GM23338 (cell line): ENCODE measurements at regions not wholly inside any gene's neighbourhood (a gene's known extent, or its start where the extent isn't known, plus 50 kb on each side); places are given as distances from the start of the nearest gene placed in this dataset.

Experiments
- ATAC-seq: fragments of 200-7000 bp; cut with Tn5 transposase; 3 replicates; pipeline ENCODE4 v1.9.1; 2020
- DNase-seq: peaks from one replicate; pipeline ENCODE4 v3.0.0-alpha.2; 2015; ENCODE audit warnings: low spot score
- H2AFZ ChIP-seq: fragments of 200-600 bp; sonication (generic); 2 replicates; pipeline ENCODE4 v1.8.0; 2016; ENCODE audit warnings: antibody characterized with exemption, mild to moderate bottlenecking, moderate library complexity
- H3F3A ChIP-seq: fragments of 200-600 bp; sonication (generic); replicated peaks from 2 replicates; pipeline ENCODE4 v1.8.0; 2017; ENCODE audit warnings: antibody characterized with exemption, mixed run types, low read depth
- H3K27ac ChIP-seq: fragments of 200-600 bp; sonication (generic); 2 replicates; pipeline ENCODE4 v1.6.1; 2016; ENCODE audit warnings: low read depth
- H3K27me3 ChIP-seq: fragments of 200-600 bp; sonication (generic); 2 replicates; pipeline ENCODE4 v1.8.0; 2016; ENCODE audit warnings: mild to moderate bottlenecking, mixed run types, moderate library complexity; ENCODE audit not compliant: insufficient read depth
- H3K36me3 ChIP-seq: fragments of 200-600 bp; sonication (generic); 2 replicates; pipeline ENCODE4 v1.8.0; 2016; ENCODE audit warnings: mild to moderate bottlenecking; ENCODE audit not compliant: insufficient read depth
- H3K4me1 ChIP-seq: fragments of 200-600 bp; sonication (generic); 2 replicates; pipeline ENCODE4 v1.8.0; 2016; ENCODE audit warnings: mild to moderate bottlenecking, moderate library complexity; ENCODE audit not compliant: insufficient read depth
- H3K4me2 ChIP-seq: fragments of 200-600 bp; sonication (generic); 2 replicates; pipeline ENCODE4 v1.7.1; 2017; ENCODE audit warnings: mixed run types
- H3K4me3 ChIP-seq: fragments of 200-600 bp; sonication (generic); 2 replicates; pipeline ENCODE4 v1.6.1; 2016; ENCODE audit warnings: mixed run types
- H3K79me2 ChIP-seq: fragments of 200-600 bp; sonication (generic); replicated peaks from 2 replicates; pipeline ENCODE4 v1.8.0; 2017; ENCODE audit warnings: mild to moderate bottlenecking; ENCODE audit not compliant: insufficient read depth
- H3K9me2 ChIP-seq: fragments of 200-600 bp; sonication (generic); 2 replicates; pipeline ENCODE4 v1.8.0; 2017; ENCODE audit not compliant: insufficient read depth
- H4K20me1 ChIP-seq: fragments of 200-600 bp; sonication (generic); replicated peaks from 2 replicates; pipeline ENCODE4 v1.8.0; 2017; ENCODE audit warnings: mild to moderate bottlenecking; ENCODE audit not compliant: insufficient read depth
- H3K27ac Mint-ChIP-seq: 2 replicates; pipeline ENCODE4 v1.8.0; 2020; ENCODE audit warnings: inconsistent platforms, mild to moderate bottlenecking, moderate library complexity, mixed read lengths
- H3K27me3 Mint-ChIP-seq: 3 replicates; pipeline ENCODE4 v1.8.0; 2022; ENCODE audit warnings: low read depth, mild to moderate bottlenecking, moderate library complexity, mixed read lengths, inconsistent platforms; ENCODE audit not compliant: insufficient read depth, poor library complexity
- H3K36me3 Mint-ChIP-seq: 3 replicates; pipeline ENCODE4 v1.8.0; 2021; ENCODE audit warnings: low read depth, mild to moderate bottlenecking, inconsistent platforms, moderate library complexity, mixed read lengths
- H3K4me1 Mint-ChIP-seq: 3 replicates; pipeline ENCODE4 v1.8.0; 2020; ENCODE audit warnings: mild to moderate bottlenecking, inconsistent platforms, mixed read lengths
- H3K4me3 Mint-ChIP-seq: 3 replicates; pipeline ENCODE4 v1.8.0; 2021; ENCODE audit warnings: moderate library complexity, mild to moderate bottlenecking, inconsistent platforms, mixed read lengths
- H3K9me3 Mint-ChIP-seq: 3 replicates; pipeline ENCODE4 v1.8.0; 2020; ENCODE audit warnings: moderate library complexity, mild to moderate bottlenecking, inconsistent platforms, mixed read lengths
- CREB1 ChIP-seq: fragments of 250-450 bp; sonication (Bioruptor Pico); IDR thresholded peaks from 2 replicates; pipeline ENCODE4 v1.5.0; 2020; ENCODE audit warnings: low read depth, mild to moderate bottlenecking, moderate library complexity
- CTCF ChIP-seq, 2 experiments: fragments of 200-600 bp in 1 of 2; sonication (generic) in 1 of 2; conservative IDR thresholded peaks; 2 replicates each; pipeline versions ENCODE4 v1.5.1 to v1.6.1; 2016 to 2017; ENCODE audit warnings: antibody characterized with exemption in 2 of 2, low read depth in 2 of 2, mild to moderate bottlenecking in 2 of 2, moderate library complexity in 1 of 2
- ETS1 ChIP-seq: IDR thresholded peaks from 2 replicates; pipeline ENCODE4 v1.6.1; 2016; ENCODE audit warnings: antibody characterized with exemption
- EZH2 ChIP-seq: fragments of 200-600 bp; sonication (generic); IDR thresholded peaks from one replicate; pipeline ENCODE4 v1.8.0; 2017; ENCODE audit warnings: antibody characterized with exemption, mild to moderate bottlenecking, low read depth; ENCODE audit not compliant: unreplicated experiment
- EZH2phosphoT487 ChIP-seq: fragments of 200-600 bp; sonication (generic); IDR thresholded peaks from one replicate; pipeline ENCODE4 v1.8.1; 2018; ENCODE audit warnings: antibody characterized with exemption; ENCODE audit not compliant: unreplicated experiment
- JUNB ChIP-seq: IDR thresholded peaks from one replicate; pipeline ENCODE4 v1.6.1; 2016; ENCODE audit warnings: antibody characterized with exemption; ENCODE audit not compliant: unreplicated experiment
- NANOG ChIP-seq: IDR thresholded peaks from 2 replicates; pipeline ENCODE4 v1.6.1; 2016; ENCODE audit warnings: antibody characterized with exemption, borderline replicate concordance
- POLR2AphosphoS5 ChIP-seq: IDR thresholded peaks from 2 replicates; pipeline ENCODE4 v1.6.1; 2016; ENCODE audit warnings: antibody characterized with exemption, low read depth
- REST ChIP-seq: IDR thresholded peaks from one replicate; pipeline ENCODE4 v1.6.1; 2018; ENCODE audit warnings: antibody characterized with exemption; ENCODE audit not compliant: unreplicated experiment
- STAT1 ChIP-seq: IDR thresholded peaks from one replicate; pipeline ENCODE4 v1.6.1; 2016; ENCODE audit warnings: antibody characterized with exemption; ENCODE audit not compliant: unreplicated experiment
- ZNF114 ChIP-seq: fragments of 250-450 bp; sonication (Bioruptor Pico); IDR thresholded peaks from 2 replicates; pipeline ENCODE4 v1.5.0; 2020; ENCODE audit warnings: mild to moderate bottlenecking, moderate library complexity
- ZNF331 ChIP-seq: fragments of 250-450 bp; sonication (Bioruptor Pico); IDR thresholded peaks from 2 replicates; pipeline ENCODE4 v1.5.0; 2020; ENCODE audit warnings: low read depth, mild to moderate bottlenecking, moderate library complexity
- ZNF462 ChIP-seq: fragments of 250-450 bp; sonication (Bioruptor Pico); IDR thresholded peaks from 2 replicates; pipeline ENCODE4 v1.5.0; 2020; ENCODE audit warnings: mild to moderate bottlenecking, moderate library complexity

- Histone ChIP-seq H3K79me2 (no peaks in the 10 kb centered on the region), H3K9me2 (0 out of 2 replicates have a peak, but pooled peaks cover 8% of the 10 kb centered on the region), H3K4me3 (no peak overlapping the region), H3K36me3 (no peaks in the 10 kb centered on the region), H2AFZ (no peak overlapping the region), H3K27ac (no peak overlapping the region), H3F3A (no peaks in the 10 kb centered on the region), H3K4me1 (peaks cover 16% of the 10 kb centered on the region), H3K4me2 (no peak overlapping the region), H3K27me3 (no peaks in the 10 kb centered on the region), H4K20me1 (no peaks in the 10 kb centered on the region)
- Mint-ChIP-seq H3K4me1 (peaks cover 19% of the 10 kb centered on the region), H3K27ac (no peak overlapping the region), H3K36me3 (no peaks in the 10 kb centered on the region), H3K9me3 (no peaks in the 10 kb centered on the region), H3K27me3 (peaks cover 3% of the 10 kb centered on the region), H3K4me3 (no peak overlapping the region)
- TF ChIP-seq NANOG, result no peak
- TF ChIP-seq EZH2, result no peak
- no peak for TF ChIP-seq CTCF (conservative IDR thresholded peaks at IDR 0.05; ENCODE audit: low read depth in 2 of 2)
- no peak for TF ChIP-seq REST
- no peak for TF ChIP-seq ZNF114 (CRISPR knock-in tag)
- TF ChIP-seq POLR2AphosphoS5, result no peak
- no peak for TF ChIP-seq ZNF331 (CRISPR knock-in tag)
- no peak for TF ChIP-seq ZNF462 (CRISPR knock-in tag)
- TF ChIP-seq ETS1, result no peak
- no peak for TF ChIP-seq JUNB
- no peak for TF ChIP-seq EZH2phosphoT487
- no peak for TF ChIP-seq CREB1 (CRISPR knock-in tag)
- TF ChIP-seq STAT1, result no peak
- ATAC-seq, result no peak
- no peak for DNase-seq
Measured at GRCh38 chr4:128345650-128346049, 58.0 kb upstream of the PGRMC2 start.
